H1 (cell line): ENCODE measurements at regions not wholly inside any gene's neighbourhood (a gene's known extent, or its start where the extent isn't known, plus 50 kb on each side); places are given as distances from the start of the nearest gene placed in this dataset.

Experiments
- CTCF ChIA-PET: fragments of 300-600 bp; sonication (Branson Sonifier 250); formaldehyde crosslinking; loops from one replicate; lab custom pipeline; 2021; ENCODE audit not compliant: partially characterized antibody; lab: Charles Lee
- POLR2A ChIA-PET: fragments of 300-600 bp; sonication (Branson Sonifier 250); formaldehyde crosslinking; loops from one replicate; lab custom pipeline; 2021; ENCODE audit warnings: inconsistent platforms; ENCODE audit not compliant: partially characterized antibody; lab: Charles Lee
- DNase-seq, 2 experiments: peaks; one replicate each; pipeline versions ENCODE4 v3.0.0 to v3.0.0-alpha.2; 2010 to 2022; ENCODE audit warnings: low spot score in 2 of 2, low read depth in 1 of 2, mixed read lengths in 1 of 2
- FAIRE-seq: peaks from 2 replicates; lab custom pipeline; 2011; peaks lifted over from hg19 to GRCh38; lab: Jason Lieb, UNC
- H2AFZ ChIP-seq: 2 replicates; pipeline ENCODE4 v1.8.1; 2012; ENCODE audit warnings: low read length, inconsistent platforms
- H2AK5ac ChIP-seq: 2 replicates; pipeline ENCODE4 v1.6.1; 2013; ENCODE audit warnings: low read depth, low read length
- H2BK120ac ChIP-seq: replicated peaks from 2 replicates; pipeline ENCODE3; 2013; ENCODE audit warnings: low read depth, low read length, inconsistent platforms
- H2BK12ac ChIP-seq: 2 replicates; pipeline ENCODE4 v1.6.1; 2013; ENCODE audit warnings: low read depth, low read length
- H2BK15ac ChIP-seq: 2 replicates; pipeline ENCODE4 v1.6.1; 2013; ENCODE audit warnings: low read length
- H2BK20ac ChIP-seq: 2 replicates; pipeline ENCODE4 v1.6.1; 2013; ENCODE audit warnings: low read length
- H2BK5ac ChIP-seq: 2 replicates; pipeline ENCODE4 v1.6.1; 2013; ENCODE audit warnings: low read depth, low read length
- H3K14ac ChIP-seq: 2 replicates; pipeline ENCODE4 v1.6.1; 2013; ENCODE audit warnings: inconsistent platforms; ENCODE audit not compliant: insufficient read length
- H3K18ac ChIP-seq: 2 replicates; pipeline ENCODE4 v1.6.1; 2013; ENCODE audit warnings: low read length; ENCODE audit errors: extremely low read depth
- H3K23ac ChIP-seq: 2 replicates; pipeline ENCODE4 v1.6.1; 2013; ENCODE audit warnings: inconsistent platforms; ENCODE audit not compliant: insufficient read length
- H3K23me2 ChIP-seq: 2 replicates; pipeline ENCODE4 v1.6.1; 2013; ENCODE audit warnings: low read depth, low read length
- H3K27ac ChIP-seq: 2 replicates; pipeline ENCODE4 v1.6.1; 2011; ENCODE audit warnings: low read depth, low read length, inconsistent platforms
- H3K27me3 ChIP-seq, 4 experiments: replicated peaks in 1 of 4; 1 replicate in 1 of 4; 2 replicates in 3 of 4; pipeline versions ENCODE4 v1.6.1 to v1.8.1; 2011 to 2013; ENCODE audit warnings: low read length in 3 of 4, mild to moderate bottlenecking in 3 of 4, inconsistent platforms in 2 of 4, mixed read lengths in 2 of 4, moderate library complexity in 1 of 4; ENCODE audit not compliant: control insufficient read depth in 3 of 4, insufficient read depth in 3 of 4; ENCODE audit errors: extremely low read depth in 1 of 4
- H3K36me3 ChIP-seq, 4 experiments: 2 replicates each; pipeline versions ENCODE4 v1.6.1 to v1.8.1; 2011 to 2013; ENCODE audit warnings: mild to moderate bottlenecking in 4 of 4, low read length in 3 of 4, moderate library complexity in 2 of 4, control low read depth in 1 of 4, inconsistent platforms in 1 of 4; ENCODE audit not compliant: insufficient read depth in 4 of 4, control insufficient read depth in 2 of 4
- H3K4ac ChIP-seq: replicated peaks from 2 replicates; pipeline ENCODE3; 2013; ENCODE audit warnings: low read length, low read depth, mixed read lengths, inconsistent platforms; ENCODE audit not compliant: insufficient read length
- H3K4me1 ChIP-seq, 4 experiments: replicated peaks in 1 of 4; 1 replicate in 1 of 4; 2 replicates in 3 of 4; pipeline versions ENCODE4 v1.6.1 to v1.8.1; 2011 to 2013; ENCODE audit warnings: low read length in 3 of 4, inconsistent platforms in 2 of 4, mixed read lengths in 1 of 4; ENCODE audit not compliant: insufficient read depth in 4 of 4, control insufficient read depth in 3 of 4
- H3K4me2 ChIP-seq, 2 experiments: 2 replicates each; pipeline versions ENCODE4 v1.6.1 to v1.8.1; 2011 to 2013; ENCODE audit warnings: low read depth in 2 of 2, low read length in 2 of 2, control low read depth in 1 of 2, inconsistent platforms in 1 of 2, mild to moderate bottlenecking in 1 of 2; ENCODE audit not compliant: insufficient read depth in 1 of 2
- H3K4me3 ChIP-seq, 4 experiments: fragments of 200-600, 300-600 bp in 1 of 4; sonication (generic), shearing (Covaris generic), sonication (Bioruptor Twin) in 1 of 4; 2 replicates each; pipeline versions ENCODE4 v1.5.1 to v1.8.1; 2011 to 2016; ENCODE audit warnings: low read length in 4 of 4, low read depth in 3 of 4, control low read depth in 2 of 4, inconsistent platforms in 2 of 4, mild to moderate bottlenecking in 2 of 4, mixed read lengths in 1 of 4, moderate library complexity in 1 of 4; ENCODE audit not compliant: insufficient read depth in 2 of 4; ENCODE audit errors: extremely low read depth in 1 of 4
- H3K56ac ChIP-seq: replicated peaks from 2 replicates; pipeline ENCODE3; 2013; ENCODE audit warnings: low read depth, mild to moderate bottlenecking, mixed read lengths, low read length, inconsistent platforms; ENCODE audit not compliant: insufficient read length
- H3K79me1 ChIP-seq: 2 replicates; pipeline ENCODE4 v1.6.1; 2013; ENCODE audit warnings: low read depth, low read length, control low read depth
- H3K79me2 ChIP-seq, 2 experiments: 2 replicates each; pipeline versions ENCODE4 v1.6.1 to v1.8.1; 2012 to 2013; ENCODE audit warnings: low read length in 2 of 2, mild to moderate bottlenecking in 2 of 2, inconsistent platforms in 1 of 2; ENCODE audit not compliant: insufficient read depth in 2 of 2, control insufficient read depth in 1 of 2
- H3K9ac ChIP-seq, 4 experiments: replicated peaks in 1 of 4; 1 replicate in 1 of 4; 2 replicates in 3 of 4; pipeline versions ENCODE4 v1.6.1 to v1.8.1; 2011 to 2013; ENCODE audit warnings: low read depth in 3 of 4, low read length in 3 of 4, control low read depth in 2 of 4, mild to moderate bottlenecking in 2 of 4, moderate library complexity in 2 of 4, inconsistent platforms in 1 of 4; ENCODE audit errors: extremely low read depth in 1 of 4
- H3K9me3 ChIP-seq, 2 experiments: 2 replicates each; pipeline versions ENCODE4 v1.6.1 to v1.8.1; 2012 to 2013; ENCODE audit warnings: mild to moderate bottlenecking in 2 of 2, moderate library complexity in 2 of 2, control low read depth in 1 of 2, inconsistent platforms in 1 of 2, low read depth in 1 of 2, low read length in 1 of 2, mixed read lengths in 1 of 2; ENCODE audit not compliant: insufficient read depth in 2 of 2
- H4K20me1 ChIP-seq, 2 experiments: replicated peaks in 1 of 2; 2 replicates each; pipeline versions ENCODE3 to v1.8.1; 2011 to 2013; ENCODE audit warnings: inconsistent platforms in 2 of 2, low read length in 2 of 2, mild to moderate bottlenecking in 1 of 2; ENCODE audit not compliant: insufficient read depth in 2 of 2, control insufficient read depth in 1 of 2
- H4K5ac ChIP-seq: 2 replicates; pipeline ENCODE4 v1.6.1; 2013; ENCODE audit warnings: low read length, low read depth, mixed read lengths, inconsistent platforms; ENCODE audit not compliant: insufficient read length
- H4K8ac ChIP-seq: 2 replicates; pipeline ENCODE4 v1.8.0; 2013; ENCODE audit warnings: mild to moderate bottlenecking, moderate library complexity, low read length, inconsistent platforms; ENCODE audit not compliant: insufficient read depth; ENCODE audit errors: extremely low read depth
- H4K91ac ChIP-seq: replicated peaks from 2 replicates; pipeline ENCODE3; 2013; ENCODE audit warnings: low read length, mixed read lengths, inconsistent platforms; ENCODE audit not compliant: insufficient read length
- BACH1 ChIP-seq: IDR thresholded peaks from 2 replicates; pipeline ENCODE4 v1.6.1; 2012; ENCODE audit warnings: low read length, improper control_type of control experiment
- BCL11A ChIP-seq, 2 experiments: IDR thresholded peaks; one replicate each; pipeline ENCODE4 v1.6.1; 2011; ENCODE audit warnings: low read depth in 2 of 2, low read length in 2 of 2, mild to moderate bottlenecking in 2 of 2
- CBX5 ChIP-seq: fragments of 300-800, 300-1000 bp; sonication (generic); IDR thresholded peaks from 2 replicates; pipeline ENCODE4 v1.7.1; 2016; ENCODE audit warnings: antibody characterized with exemption, low read length, low read depth
- CEBPB ChIP-seq: IDR thresholded peaks from 2 replicates; pipeline ENCODE4 v1.6.1; 2012; ENCODE audit warnings: low read depth, low read length
- CHD1 ChIP-seq: IDR thresholded peaks from 2 replicates; pipeline ENCODE4 v1.6.1; 2012; ENCODE audit warnings: low read depth, low read length, improper control_type of control experiment
- EP300 ChIP-seq, 2 experiments: IDR thresholded peaks; 1 replicate in 1 of 2; 2 replicates in 1 of 2; pipeline ENCODE4 v1.6.1; 2011 to 2012; ENCODE audit warnings: low read depth in 2 of 2, low read length in 2 of 2, mild to moderate bottlenecking in 2 of 2, borderline replicate concordance in 1 of 2, inconsistent platforms in 1 of 2, moderate library complexity in 1 of 2
- POLR2AphosphoS5 ChIP-seq: IDR thresholded peaks from 2 replicates; pipeline ENCODE4 v1.6.1; 2011; ENCODE audit warnings: low read depth, low read length
- SAP30 ChIP-seq: fragments of 300-600 bp; sonication (generic); IDR thresholded peaks from 2 replicates; pipeline ENCODE4 v1.7.1; 2012; ENCODE audit warnings: low read length, moderate library complexity, mild to moderate bottlenecking, inconsistent platforms; ENCODE audit not compliant: insufficient read depth, insufficient replicate concordance
- SIX5 ChIP-seq: IDR thresholded peaks from 2 replicates; pipeline ENCODE4 v1.6.1; 2011; ENCODE audit warnings: mild to moderate bottlenecking, low read depth, low read length
- TBP ChIP-seq: IDR thresholded peaks from 2 replicates; pipeline ENCODE4 v1.6.1; 2011; ENCODE audit warnings: low read depth, low read length, improper control_type of control experiment
- TCF12 ChIP-seq: IDR thresholded peaks from 2 replicates; pipeline ENCODE4 v1.6.1; 2011; ENCODE audit warnings: low read depth, mild to moderate bottlenecking, low read length
- ZNF274 ChIP-seq: IDR thresholded peaks from 2 replicates; pipeline ENCODE4 v1.7.0; 2012; ENCODE audit warnings: low read length, borderline replicate concordance; ENCODE audit errors: extremely low read depth
- WGBS, 2 experiments: shearing (Covaris generic) in 1 of 2; methylation state at CpG; one replicate each; pipeline versions ENCODE4 v1.1.6 to v1.1.7; 2013 to 2015; ENCODE audit warnings: low lambda C conversion rate in 2 of 2, mixed read lengths in 2 of 2, inconsistent platforms in 1 of 2, low coverage in 1 of 2, missing lambda C conversion rate in 1 of 2; ENCODE audit not compliant: insufficient replicate concordance in 2 of 2, insufficient coverage in 1 of 2, insufficient read length in 1 of 2; ENCODE audit errors: extremely low coverage in 1 of 2, missing lambda C conversion rate in 1 of 2; 5-methylcytosine and 5-hydroxymethylcytosine counted together
- TF ChIP-seq, protein P1 (sequence below): IDR thresholded peaks from 2 replicates; pipeline ENCODE4 v1.6.1; 2012; ENCODE audit warnings: low read length, inconsistent platforms

DNA sequence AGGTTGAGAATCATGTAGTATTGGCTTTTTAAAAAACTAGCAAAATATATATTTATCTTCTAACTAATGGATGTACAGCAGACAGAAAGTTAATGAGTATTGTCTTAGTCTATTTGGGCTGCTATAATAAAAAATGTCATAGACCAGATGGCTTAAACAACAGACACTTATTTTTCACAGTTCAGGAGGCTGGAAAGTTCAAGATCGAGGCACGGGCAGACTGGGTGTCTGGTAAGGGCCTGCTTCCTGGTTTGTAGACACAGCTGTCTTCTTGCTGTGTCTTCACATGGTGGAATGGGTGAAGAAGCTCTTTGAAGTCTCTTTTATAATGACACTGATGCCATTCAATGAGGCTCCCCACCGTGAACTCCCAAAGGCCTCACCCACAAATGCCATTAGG lies 70.1 kb upstream of the KRR1 start:
- H3K4me3 ChIP-seq, result no peak overlapping the region
- H2AK5ac ChIP-seq, result no peak overlapping the region
- ChIA-PET POLR2A (no interaction called here), CTCF (interaction anchor here (0.9 to 1.0 kb wide), 2 partner anchors 11 to 13 kb away, joined by 3 to 4 read pairs; no protein-coding TSS in a partner anchor)
- no peak overlapping the region for H3K4me2 ChIP-seq
- no peaks in the 10 kb centered on the region for H3K23me2 ChIP-seq
- no peaks in the 10 kb centered on the region for H3K79me1 ChIP-seq
- H4K5ac ChIP-seq, result no peak overlapping the region
- no peak overlapping the region for H2BK12ac ChIP-seq
- peaks cover 0 to 3% (median 0%) of the 10 kb centered on the region in 4 experiments; a peak in 1 of 7 replicates for H3K4me1 ChIP-seq
- H3K36me3 ChIP-seq, result no peaks in the 10 kb centered on the region
- no peak overlapping the region for H2AFZ ChIP-seq
- WGBS, 2 experiments, result 93% methylated on average over 3 of the region's 3 CpGs; no CpG with 5 or more reads in 1 of the 2 experiments
- H4K91ac ChIP-seq, result no peak overlapping the region
- no peak overlapping the region for H4K8ac ChIP-seq
- no peak overlapping the region for H2BK15ac ChIP-seq
- H3K79me2 ChIP-seq, result no peaks in the 10 kb centered on the region
- H3K27ac ChIP-seq, result no peak overlapping the region
- H3K4ac ChIP-seq, result no peak overlapping the region
- no peak overlapping the region for H3K56ac ChIP-seq
- H2BK5ac ChIP-seq, result no peak overlapping the region
- H3K9me3 ChIP-seq, result no peaks in the 10 kb centered on the region
- FAIRE-seq (no peak), DNase-seq (no peak)
- H2BK120ac ChIP-seq, result no peak overlapping the region
- no peak overlapping the region for H3K9ac ChIP-seq
- no peak overlapping the region for H3K14ac ChIP-seq
- H2BK20ac ChIP-seq, result no peak overlapping the region
- H4K20me1 ChIP-seq, result no peaks in the 10 kb centered on the region
- H3K23ac ChIP-seq, result no peak overlapping the region
- no peak overlapping the region for H3K18ac ChIP-seq
- H3K27me3 ChIP-seq, result peaks cover 0 to 2% (median 0%) of the 10 kb centered on the region in 4 experiments; a peak in 1 of 7 replicates
- TF ChIP-seq BCL11A (IDR thresholded peaks at IDR 0.05; ENCODE audit: low read depth in 2 of 2, low read length in 2 of 2) (no peak), TCF12 (no peak), SIX5 (no peak), CEBPB (no peak), ZNF274 (no peak), POLR2AphosphoS5 (no peak), TBP (no peak), BACH1 (no peak), SAP30 (no peak), CHD1 (no peak), EP300 (IDR thresholded peaks at IDR 0.05; ENCODE audit: borderline replicate concordance in 1 of 2, low read depth in 2 of 2, low read length in 2 of 2) (no peak), CBX5 (no peak)
- TF ChIP-seq, protein P1, sequence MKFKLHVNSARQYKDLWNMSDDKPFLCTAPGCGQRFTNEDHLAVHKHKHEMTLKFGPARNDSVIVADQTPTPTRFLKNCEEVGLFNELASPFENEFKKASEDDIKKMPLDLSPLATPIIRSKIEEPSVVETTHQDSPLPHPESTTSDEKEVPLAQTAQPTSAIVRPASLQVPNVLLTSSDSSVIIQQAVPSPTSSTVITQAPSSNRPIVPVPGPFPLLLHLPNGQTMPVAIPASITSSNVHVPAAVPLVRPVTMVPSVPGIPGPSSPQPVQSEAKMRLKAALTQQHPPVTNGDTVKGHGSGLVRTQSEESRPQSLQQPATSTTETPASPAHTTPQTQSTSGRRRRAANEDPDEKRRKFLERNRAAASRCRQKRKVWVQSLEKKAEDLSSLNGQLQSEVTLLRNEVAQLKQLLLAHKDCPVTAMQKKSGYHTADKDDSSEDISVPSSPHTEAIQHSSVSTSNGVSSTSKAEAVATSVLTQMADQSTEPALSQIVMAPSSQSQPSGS, result no peak
